Right lobe of liver (tissue), 6 donors: ENCODE measurements at regions not wholly inside any gene's neighbourhood (a gene's known extent, or its start where the extent isn't known, plus 50 kb on each side); places are given as distances from the start of the nearest gene placed in this dataset.
"Not testable (repeated sequence)": the region's sequence is repeated elsewhere in the genome, so short reads cannot be mapped to it uniquely, and the experiment has no call there.

Experiments
- ATAC-seq, 4 donors: fragments of 200-7000 bp; cut with Tn5 transposase; one replicate each; pipeline ENCODE4 v1.9.1; 2020; ENCODE audit warnings: mild to moderate bottlenecking in 4 of 4, moderate library complexity in 4 of 4
- DNase-seq, 3 donors: peaks; one replicate each; pipeline ENCODE4 v3.0.0-alpha.2; 2020
- H3K27ac ChIP-seq, 3 donors: fragments of 200-600 bp; one replicate each; pipeline ENCODE4 v1.8.0; 2022
- H3K27me3 ChIP-seq, 2 donors: fragments of 200-600 bp; one replicate each; pipeline ENCODE4 v1.8.0; 2022
- H3K36me3 ChIP-seq, 4 donors: fragments of 200-600 bp; sonication (generic) in 1 of 4; one replicate each; pipeline versions ENCODE4 v1.5.1 to v1.8.0; 2017 to 2022; ENCODE audit warnings: control low read depth in 1 of 4
- H3K4me1 ChIP-seq, 4 donors: fragments of 200-600 bp; sonication (generic) in 1 of 4; one replicate each; pipeline versions ENCODE4 v1.5.1 to v1.8.0; 2017 to 2022; ENCODE audit warnings: control low read depth in 1 of 4
- H3K4me3 ChIP-seq, 3 donors: fragments of 200-600 bp; one replicate each; pipeline ENCODE4 v1.8.0; 2022
- H3K9me3 ChIP-seq, 4 donors: fragments of 200-600 bp; sonication (generic) in 1 of 4; one replicate each; pipeline versions ENCODE4 v1.5.1 to v1.8.0; 2017 to 2022; ENCODE audit warnings: control low read depth in 1 of 4
- POLR2A ChIP-seq: fragments of 450-650 bp; IDR thresholded peaks from one replicate; pipeline ENCODE4 v1.6.1; 2017; ENCODE audit warnings: antibody characterized with exemption, mild to moderate bottlenecking
- WGBS: methylation state at CpG from one replicate; pipeline ENCODE4 v1.1.6; 2018; ENCODE audit warnings: low coverage, low lambda C conversion rate; ENCODE audit not compliant: insufficient coverage; ENCODE audit errors: missing lambda C conversion rate; 5-methylcytosine and 5-hydroxymethylcytosine counted together
- intact Hi-C, 2 donors: fragments of 100-400 bp; cut with DNase I; formaldehyde crosslinking; loops; one replicate each; pipeline versions ENCODE4 v1.11.2 to v1.14.1; 2022
- TF ChIP-seq, protein P1 (sequence below), 4 donors: fragments of 200-600 bp in 3 of 4; fragments of 450-650 bp in 1 of 4; IDR thresholded peaks; one replicate each; pipeline versions ENCODE4 v1.5.1 to v1.8.0; 2016 to 2022; ENCODE audit warnings: antibody characterized with exemption in 4 of 4, mild to moderate bottlenecking in 2 of 4
- donor health status: DM: no; HTN: yes; CAD: no.
- donor health status: DM: no; HTN: no; CAD: no.
- donor health status: DM: no; HTN: no; CAD: no.
- donor health status: DM: no; HTN: yes; CAD: no.
- donor health status: DM: no; HTN: yes; CAD: no.

GRCh38 chr3:106140431-106140830, 271.6 kb upstream of the CBLB start:
- H3K27me3 ChIP-seq = no peaks in the 10 kb centered on the region
- H3K9me3 ChIP-seq = no peaks in the 10 kb centered on the region
- TF ChIP-seq POLR2A = no peak
- no peak for DNase-seq
- no peak overlapping the region for H3K4me3 ChIP-seq
- intact Hi-C loops = no loop called here
- H3K27ac ChIP-seq = no peak overlapping the region
- no peaks in the 10 kb centered on the region for H3K36me3 ChIP-seq
- no peak for ATAC-seq
- H3K4me1 ChIP-seq = no peaks in the 10 kb centered on the region

GRCh38 chr3:106144030-106144429, 275.2 kb upstream of the CBLB start:
- Histone ChIP-seq H3K4me3 (no peak overlapping the region), H3K36me3 (no peaks in the 10 kb centered on the region), H3K9me3 (no peaks in the 10 kb centered on the region), H3K4me1 (no peaks in the 10 kb centered on the region), H3K27me3 (no peaks in the 10 kb centered on the region), H3K27ac (no peak overlapping the region)
- intact Hi-C loops = no loop called here
- 88% methylated on average over 2 of the region's 2 CpGs for WGBS
- no peak for ATAC-seq
- no peak for DNase-seq
- TF ChIP-seq, protein P1, sequence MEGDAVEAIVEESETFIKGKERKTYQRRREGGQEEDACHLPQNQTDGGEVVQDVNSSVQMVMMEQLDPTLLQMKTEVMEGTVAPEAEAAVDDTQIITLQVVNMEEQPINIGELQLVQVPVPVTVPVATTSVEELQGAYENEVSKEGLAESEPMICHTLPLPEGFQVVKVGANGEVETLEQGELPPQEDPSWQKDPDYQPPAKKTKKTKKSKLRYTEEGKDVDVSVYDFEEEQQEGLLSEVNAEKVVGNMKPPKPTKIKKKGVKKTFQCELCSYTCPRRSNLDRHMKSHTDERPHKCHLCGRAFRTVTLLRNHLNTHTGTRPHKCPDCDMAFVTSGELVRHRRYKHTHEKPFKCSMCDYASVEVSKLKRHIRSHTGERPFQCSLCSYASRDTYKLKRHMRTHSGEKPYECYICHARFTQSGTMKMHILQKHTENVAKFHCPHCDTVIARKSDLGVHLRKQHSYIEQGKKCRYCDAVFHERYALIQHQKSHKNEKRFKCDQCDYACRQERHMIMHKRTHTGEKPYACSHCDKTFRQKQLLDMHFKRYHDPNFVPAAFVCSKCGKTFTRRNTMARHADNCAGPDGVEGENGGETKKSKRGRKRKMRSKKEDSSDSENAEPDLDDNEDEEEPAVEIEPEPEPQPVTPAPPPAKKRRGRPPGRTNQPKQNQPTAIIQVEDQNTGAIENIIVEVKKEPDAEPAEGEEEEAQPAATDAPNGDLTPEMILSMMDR (IDR thresholded peaks at IDR 0.05) = no peak
- no peak for TF ChIP-seq POLR2A

DNA sequence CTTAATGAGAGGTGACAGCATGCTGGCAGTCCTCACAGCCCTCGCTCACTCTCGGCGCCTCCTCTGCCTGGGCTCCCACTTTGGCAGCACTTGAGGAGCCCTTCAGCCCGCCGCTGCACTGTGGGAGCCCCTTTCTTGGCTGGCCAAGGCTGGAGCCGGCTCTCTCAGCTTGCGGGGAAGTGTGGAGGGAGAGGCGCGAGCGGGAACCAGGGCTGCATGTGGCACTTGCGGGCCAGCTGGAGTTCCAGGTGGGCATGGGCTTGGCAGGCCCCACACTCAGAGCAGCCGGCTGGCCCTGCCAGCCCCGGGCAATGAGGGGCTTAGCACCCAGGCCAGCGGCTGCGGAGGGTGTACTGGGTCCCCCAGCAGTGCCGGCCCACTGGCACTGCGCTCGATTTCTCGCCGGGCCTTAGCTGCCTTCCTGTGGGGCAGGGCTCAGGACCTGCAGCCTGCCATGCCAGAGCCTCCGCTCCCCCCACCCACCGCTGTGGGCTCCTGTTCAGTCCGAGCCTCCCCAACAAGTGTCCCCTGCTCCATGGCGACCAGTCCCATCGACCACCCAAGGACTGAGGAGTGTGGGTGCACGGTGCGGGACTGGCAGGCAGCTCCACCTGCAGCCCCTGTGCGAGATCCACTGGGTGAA, 279.7 kb upstream of the CBLB start:
- H3K27me3 ChIP-seq, H3K27ac ChIP-seq, H3K4me1 ChIP-seq, H3K4me3 ChIP-seq, H3K9me3 ChIP-seq, intact Hi-C loops, ATAC-seq, H3K36me3 ChIP-seq: not testable (repeated sequence)
- 100% methylated on average over 3 of the region's 28 CpGs for WGBS
- DNase-seq = peak in 1 of 3 donors; percentile 26

DNA sequence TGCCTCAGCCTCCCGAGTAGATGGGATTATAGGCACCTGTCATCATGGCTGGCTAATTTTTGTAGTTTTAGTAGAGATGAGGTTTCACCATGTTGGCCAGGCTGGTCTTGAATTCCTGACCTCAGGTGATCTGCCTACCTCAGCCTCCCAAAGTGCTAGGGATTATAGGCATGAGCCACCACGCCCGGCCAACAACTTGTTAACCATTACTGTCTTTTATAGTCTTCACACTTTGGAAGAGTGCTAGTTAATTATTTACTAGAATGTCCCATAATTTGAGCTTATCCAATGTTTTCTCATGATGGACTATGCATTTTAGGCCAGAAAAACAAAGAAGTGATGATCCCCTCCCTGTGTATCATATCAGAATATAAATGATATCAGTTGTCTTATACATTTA, 288.6 kb upstream of the CBLB start:
- Histone ChIP-seq H3K9me3 (no peaks in the 10 kb centered on the region), H3K27ac (no peak overlapping the region), H3K36me3 (no peaks in the 10 kb centered on the region), H3K4me1 (no peaks in the 10 kb centered on the region), H3K27me3 (no peaks in the 10 kb centered on the region), H3K4me3 (no peak overlapping the region)
- ATAC-seq (peak in 1 of 4 donors; percentile 17), DNase-seq (no peak)
- WGBS = 56% methylated on average over 3 of the region's 3 CpGs
- TF ChIP-seq, protein P1 (IDR thresholded peaks at IDR 0.05) = no peak
- TF ChIP-seq POLR2A = no peak
- intact Hi-C loops = no loop called here

- no peaks in the 10 kb centered on the region for H3K4me1 ChIP-seq
- H3K36me3 ChIP-seq = no peaks in the 10 kb centered on the region
- no peak overlapping the region for H3K27ac ChIP-seq
- intact Hi-C loops = no loop called here
- H3K27me3 ChIP-seq = no peaks in the 10 kb centered on the region
- no peak overlapping the region for H3K4me3 ChIP-seq
- TF ChIP-seq, protein P1 (IDR thresholded peaks at IDR 0.05) = no peak
- TF ChIP-seq POLR2A = no peak
- DNase-seq (no peak), ATAC-seq (no peak)
- WGBS = 79% methylated on average over 1 of the region's 1 CpG
- no peaks in the 10 kb centered on the region for H3K9me3 ChIP-seq
These were observed 291.6 kb upstream of the CBLB start for GRCh38 chr3:106160396-106160795.

DNA sequence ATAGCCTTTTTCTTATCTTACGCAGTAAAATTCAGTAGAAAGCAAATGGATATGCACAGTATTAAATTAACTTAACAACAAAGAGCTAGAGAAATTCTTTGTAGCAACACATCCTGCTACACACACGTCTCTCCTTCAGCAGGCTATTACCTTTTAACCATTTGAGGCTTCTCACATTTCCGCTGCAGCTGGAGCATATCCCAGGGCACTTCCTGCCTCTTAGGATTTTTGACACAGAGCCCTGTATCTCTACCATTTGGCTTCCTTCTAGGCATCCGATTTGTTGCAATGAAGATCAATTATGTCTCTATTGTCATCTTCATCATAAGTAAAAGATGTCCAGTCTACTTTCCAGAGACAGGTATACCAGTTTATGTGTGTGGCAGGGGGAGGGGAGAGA, 292.4 kb upstream of the CBLB start:
- Histone ChIP-seq H3K27ac (no peak overlapping the region), H3K36me3 (no peaks in the 10 kb centered on the region), H3K4me3 (no peak overlapping the region), H3K9me3 (no peaks in the 10 kb centered on the region), H3K4me1 (no peaks in the 10 kb centered on the region), H3K27me3 (no peaks in the 10 kb centered on the region)
- intact Hi-C loops = no loop called here
- TF ChIP-seq, protein P1 (IDR thresholded peaks at IDR 0.05) = no peak
- TF ChIP-seq POLR2A = no peak
- no peak for ATAC-seq
- 47% methylated on average over 4 of the region's 4 CpGs for WGBS
- DNase-seq = no peak
